Neural crest cell (in vitro differentiated cells): ENCODE measurements at regions not wholly inside any gene's neighbourhood (a gene's known extent, or its start where the extent isn't known, plus 50 kb on each side); places are given as distances from the start of the nearest gene placed in this dataset.

Source experiments
- DNase-seq: peaks from one replicate; pipeline ENCODE4 v3.0.0; 2021; ENCODE audit warnings: low read depth, mixed read lengths, low spot score
- H3K27ac Mint-ChIP-seq: one replicate; pipeline ENCODE4 v1.8.0; 2021; ENCODE audit warnings: mild to moderate bottlenecking, mixed read lengths; ENCODE audit not compliant: unreplicated experiment
- H3K27me3 Mint-ChIP-seq: 2 replicates; pipeline ENCODE4 v1.8.0; 2021; ENCODE audit warnings: low read depth, mild to moderate bottlenecking, mixed read lengths
- H3K36me3 Mint-ChIP-seq: 2 replicates; pipeline ENCODE4 v1.8.0; 2021; ENCODE audit warnings: low read depth, mild to moderate bottlenecking, mixed read lengths
- H3K4me1 Mint-ChIP-seq: 2 replicates; pipeline ENCODE4 v1.8.0; 2021; ENCODE audit warnings: mixed read lengths
- H3K4me3 Mint-ChIP-seq: one replicate; pipeline ENCODE4 v1.8.0; 2021; ENCODE audit warnings: mild to moderate bottlenecking, mixed read lengths
- H3K9me3 Mint-ChIP-seq: 2 replicates; pipeline ENCODE4 v1.8.0; 2021; ENCODE audit warnings: mixed read lengths
- TF ChIP-seq, protein P1 (sequence below): fragments of 200-600 bp; sonication (generic); conservative IDR thresholded peaks from 2 replicates; pipeline ENCODE4 v1.5.0; 2021; ENCODE audit warnings: antibody characterized with exemption, mild to moderate bottlenecking

DNA sequence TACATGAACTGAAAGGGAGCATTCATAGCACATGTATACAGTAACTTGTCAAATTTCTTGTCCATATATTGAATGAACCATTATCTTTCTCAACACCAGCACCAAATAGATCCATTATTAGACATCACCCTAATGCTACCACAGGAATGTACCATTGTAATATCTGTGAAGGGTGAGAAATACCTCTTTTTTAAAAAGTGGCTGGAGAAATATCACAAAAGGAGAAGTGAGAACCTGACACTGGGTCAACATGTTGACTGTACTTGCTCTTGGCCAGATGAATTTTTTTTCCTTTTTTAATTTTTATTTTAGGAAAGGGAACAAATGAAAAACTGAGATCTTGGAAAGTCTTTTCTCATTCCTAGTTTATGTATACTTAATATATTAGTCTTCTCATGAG is 63.5 kb downstream of the CAVIN2 start:
- no peak for DNase-seq
- Mint-ChIP-seq H3K4me1 (no peaks in the 10 kb centered on the region), H3K4me3 (no peak overlapping the region), H3K27ac (no peak overlapping the region), H3K27me3 (no peaks in the 10 kb centered on the region), H3K9me3 (no peaks in the 10 kb centered on the region), H3K36me3 (no peaks in the 10 kb centered on the region)
- TF ChIP-seq, protein P1, sequence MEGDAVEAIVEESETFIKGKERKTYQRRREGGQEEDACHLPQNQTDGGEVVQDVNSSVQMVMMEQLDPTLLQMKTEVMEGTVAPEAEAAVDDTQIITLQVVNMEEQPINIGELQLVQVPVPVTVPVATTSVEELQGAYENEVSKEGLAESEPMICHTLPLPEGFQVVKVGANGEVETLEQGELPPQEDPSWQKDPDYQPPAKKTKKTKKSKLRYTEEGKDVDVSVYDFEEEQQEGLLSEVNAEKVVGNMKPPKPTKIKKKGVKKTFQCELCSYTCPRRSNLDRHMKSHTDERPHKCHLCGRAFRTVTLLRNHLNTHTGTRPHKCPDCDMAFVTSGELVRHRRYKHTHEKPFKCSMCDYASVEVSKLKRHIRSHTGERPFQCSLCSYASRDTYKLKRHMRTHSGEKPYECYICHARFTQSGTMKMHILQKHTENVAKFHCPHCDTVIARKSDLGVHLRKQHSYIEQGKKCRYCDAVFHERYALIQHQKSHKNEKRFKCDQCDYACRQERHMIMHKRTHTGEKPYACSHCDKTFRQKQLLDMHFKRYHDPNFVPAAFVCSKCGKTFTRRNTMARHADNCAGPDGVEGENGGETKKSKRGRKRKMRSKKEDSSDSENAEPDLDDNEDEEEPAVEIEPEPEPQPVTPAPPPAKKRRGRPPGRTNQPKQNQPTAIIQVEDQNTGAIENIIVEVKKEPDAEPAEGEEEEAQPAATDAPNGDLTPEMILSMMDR, result no peak
